Heart right ventricle (tissue), 16 donors: ENCODE measurements at regions not wholly inside any gene's neighbourhood (a gene's known extent, or its start where the extent isn't known, plus 50 kb on each side); places are given as distances from the start of the nearest gene placed in this dataset.

Experiments
- ATAC-seq, 8 donors: fragments of 200-7000 bp; cut with Tn5 transposase; one replicate each; pipeline ENCODE4 v1.9.1; 2020; ENCODE audit warnings: mild to moderate bottlenecking in 8 of 8, moderate library complexity in 8 of 8, moderate number of reproducible peaks in 1 of 8
- DNase-seq, 2 donors: peaks; one replicate each; pipeline ENCODE4 v3.0.0-alpha.2; 2020
- H3K27ac ChIP-seq, 10 donors: fragments of 200-600 bp; sonication (generic) in 2 of 10; one replicate each; pipeline versions ENCODE4 v1.5.0 to v1.8.0; 2020 to 2022; ENCODE audit warnings: mild to moderate bottlenecking in 3 of 10
- H3K27me3 ChIP-seq, 7 donors: fragments of 200-600 bp; one replicate each; pipeline ENCODE4 v1.8.0; 2021 to 2022; ENCODE audit warnings: mild to moderate bottlenecking in 2 of 7
- H3K36me3 ChIP-seq, 9 donors: fragments of 200-600 bp; sonication (generic) in 1 of 9; one replicate each; pipeline versions ENCODE4 v1.5.0 to v1.8.0; 2020 to 2022; ENCODE audit warnings: mild to moderate bottlenecking in 2 of 9
- H3K4me1 ChIP-seq, 9 donors: fragments of 200-600 bp; sonication (generic) in 1 of 9; one replicate each; pipeline versions ENCODE4 v1.5.0 to v1.8.0; 2020 to 2022; ENCODE audit warnings: mild to moderate bottlenecking in 4 of 9
- H3K4me3 ChIP-seq, 10 donors: fragments of 200-600 bp; sonication (generic) in 2 of 10; one replicate each; pipeline versions ENCODE4 v1.5.0 to v1.8.0; 2020 to 2022; ENCODE audit warnings: mild to moderate bottlenecking in 7 of 10, moderate library complexity in 2 of 10
- H3K9me3 ChIP-seq, 11 donors: fragments of 200-600 bp in 10 of 11; sonication (generic) in 2 of 11; one replicate each; pipeline versions ENCODE4 v1.5.0 to v1.8.0; 2013 to 2022; ENCODE audit warnings: mild to moderate bottlenecking in 2 of 11, control low read depth in 1 of 11, moderate library complexity in 1 of 11
- WGBS, 2 donors: extraction: QIAGEN DNeasy Blood & Tissue Kit; methylation state at CpG; one replicate each; pipeline ENCODE4 v1.1.7; 2013; ENCODE audit warnings: inconsistent platforms in 1 of 2; 5-methylcytosine and 5-hydroxymethylcytosine counted together
- intact Hi-C, 10 donors: fragments of 100-400 bp; cut with DNase I; formaldehyde crosslinking; loops; one replicate each; pipeline versions ENCODE4 v1.11.1 to v1.14.2; 2022
- TF ChIP-seq, protein P1 (sequence below), 9 donors: fragments of 200-600 bp; sonication (generic) in 2 of 9; IDR thresholded peaks; one replicate each; pipeline versions ENCODE4 v1.5.0 to v1.8.0; 2021 to 2022; ENCODE audit warnings: antibody characterized with exemption in 9 of 9, mild to moderate bottlenecking in 5 of 9, moderate library complexity in 1 of 9
- donor health status: Arrhythmogenic right ventricular cardiomyopathy.
- donor health status: ischemic (EF 13 %, LVEDD 7.1; RV severe dilation, severe dysfunction).
- donor health status: healthy with polysubstance abuse.
- donor health status: DM: no; HTN: yes; CAD: no.
- donor health status: DM: no; HTN: no; CAD: no.
- donor health status: ischemic (EF 25% LVEDD 6.9; RV normal size, moderate dysfunction).
- donor health status: ischemic (EF 25% LVEDD 5.7; RV mildly dilated, moderate dysfunction).
- donor health status: healthy.
- donor health status: DM: yes; HTN: yes; CAD: no.
- donor health status: Ischemic cardiomyopathy.
- donor health status: ischemic (EF 35%, LVEDD 5.7; RV mildly dilated, moderate dysfunction).
- donor health status: nonischemic (EF 11% LVEDD 7.7; RV severe dilation, severe dysfunction).
- donor health status: DM: yes; HTN: yes; CAD: no.
- donor health status: PGD.
- donor health status: ischemic (EF 29% LVEDD 5.4; RV normal size, mild dysfunction).
- donor health status: nonischemic (EF 23%, LVEDD 6.1; RV moderate dilation, normal function).

DNA sequence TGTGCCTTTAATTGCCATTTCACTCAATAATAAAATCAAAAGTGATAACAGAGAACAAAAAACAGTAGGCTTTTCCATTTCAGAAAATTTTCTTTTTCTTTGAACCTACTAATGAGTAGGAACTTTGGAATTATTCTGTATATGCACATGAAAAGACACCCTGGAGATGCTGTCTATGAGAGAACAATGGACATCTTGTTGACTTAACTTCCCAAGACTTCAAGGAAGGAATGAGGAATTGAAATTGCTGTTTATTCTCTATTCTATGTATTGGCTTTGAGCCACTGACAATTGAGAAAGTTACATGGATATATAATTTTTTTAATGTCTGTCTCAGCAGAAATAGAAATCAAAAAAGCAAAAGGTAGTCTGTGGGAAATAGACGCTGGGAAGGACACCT, 98.6 kb upstream of the PCSK2 start:
- ATAC-seq (no peak), DNase-seq (no peak)
- H3K9me3 ChIP-seq, result peaks cover 0 to 8% (median 0%) of the 10 kb centered on the region in 11 donors
- intact Hi-C loops, result no loop called here
- no peaks in the 10 kb centered on the region for H3K36me3 ChIP-seq
- H3K27ac ChIP-seq, result no peak overlapping the region
- no peaks in the 10 kb centered on the region for H3K4me1 ChIP-seq
- no peak overlapping the region for H3K4me3 ChIP-seq
- WGBS, 2 donors, result 72 to 82% methylated on average over 1 of the region's 1 CpG
- TF ChIP-seq, protein P1, sequence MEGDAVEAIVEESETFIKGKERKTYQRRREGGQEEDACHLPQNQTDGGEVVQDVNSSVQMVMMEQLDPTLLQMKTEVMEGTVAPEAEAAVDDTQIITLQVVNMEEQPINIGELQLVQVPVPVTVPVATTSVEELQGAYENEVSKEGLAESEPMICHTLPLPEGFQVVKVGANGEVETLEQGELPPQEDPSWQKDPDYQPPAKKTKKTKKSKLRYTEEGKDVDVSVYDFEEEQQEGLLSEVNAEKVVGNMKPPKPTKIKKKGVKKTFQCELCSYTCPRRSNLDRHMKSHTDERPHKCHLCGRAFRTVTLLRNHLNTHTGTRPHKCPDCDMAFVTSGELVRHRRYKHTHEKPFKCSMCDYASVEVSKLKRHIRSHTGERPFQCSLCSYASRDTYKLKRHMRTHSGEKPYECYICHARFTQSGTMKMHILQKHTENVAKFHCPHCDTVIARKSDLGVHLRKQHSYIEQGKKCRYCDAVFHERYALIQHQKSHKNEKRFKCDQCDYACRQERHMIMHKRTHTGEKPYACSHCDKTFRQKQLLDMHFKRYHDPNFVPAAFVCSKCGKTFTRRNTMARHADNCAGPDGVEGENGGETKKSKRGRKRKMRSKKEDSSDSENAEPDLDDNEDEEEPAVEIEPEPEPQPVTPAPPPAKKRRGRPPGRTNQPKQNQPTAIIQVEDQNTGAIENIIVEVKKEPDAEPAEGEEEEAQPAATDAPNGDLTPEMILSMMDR (IDR thresholded peaks at IDR 0.05), result no peak
- no peaks in the 10 kb centered on the region for H3K27me3 ChIP-seq

DNA sequence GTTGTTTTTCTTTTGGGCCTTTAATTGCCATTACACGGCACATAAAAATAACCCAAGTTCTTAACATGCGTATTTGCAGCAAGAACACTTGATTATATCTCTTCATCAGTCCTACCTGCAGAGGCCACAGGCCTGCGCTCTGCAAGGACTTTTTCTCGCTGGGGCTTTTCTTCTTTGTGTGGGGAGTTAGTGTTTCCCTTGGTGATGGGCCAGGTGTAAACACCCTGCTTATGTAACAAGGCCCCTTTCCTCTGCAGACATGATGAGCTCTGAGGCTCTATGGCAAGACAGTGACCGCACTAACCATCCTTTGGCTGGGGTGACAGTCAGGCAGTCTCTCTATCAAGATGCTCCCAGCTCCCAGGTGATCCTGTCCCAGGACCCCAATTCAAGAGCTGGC, 97.8 kb upstream of the PCSK2 start:
- intact Hi-C loops, result no loop called here
- Histone ChIP-seq H3K4me1 (no peaks in the 10 kb centered on the region), H3K27ac (no peak overlapping the region), H3K9me3 (peaks cover 0 to 8% (median 0%) of the 10 kb centered on the region in 11 donors), H3K36me3 (no peaks in the 10 kb centered on the region), H3K4me3 (no peak overlapping the region), H3K27me3 (no peaks in the 10 kb centered on the region)
- DNase-seq, result no peak
- no peak for ATAC-seq
- WGBS, 2 donors, result 78 to 83% methylated on average over 5 of the region's 5 CpGs
- TF ChIP-seq, protein P1 (IDR thresholded peaks at IDR 0.05), result no peak

DNA sequence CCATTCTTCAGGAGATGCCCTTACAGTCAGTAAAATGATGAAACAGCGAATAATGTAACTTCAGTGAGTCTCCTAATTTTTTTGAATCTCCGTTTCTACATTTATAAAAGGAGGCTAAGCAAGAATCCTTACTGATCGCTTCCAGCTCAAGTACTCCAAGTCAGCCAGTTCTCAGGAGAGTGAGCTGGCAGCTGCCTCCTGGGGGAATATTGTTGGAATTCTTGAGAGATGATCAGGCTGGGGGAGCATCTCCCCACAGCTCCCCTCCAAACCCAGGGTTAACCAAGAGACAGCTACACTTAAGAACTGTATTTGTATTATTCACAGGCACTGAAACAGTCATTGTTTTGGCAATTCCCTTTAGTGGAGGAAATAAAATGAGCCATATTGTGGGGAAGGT, 89.1 kb upstream of the PCSK2 start:
- intact Hi-C loops, result loop anchor here in 2 of 10 donors (10.0 kb wide), 2 partner anchors 57 to 63 kb away; no protein-coding TSS in a partner anchor
- Histone ChIP-seq H3K27ac (no peak overlapping the region), H3K9me3 (peaks cover 0 to 11% (median 0%) of the 10 kb centered on the region in 11 donors), H3K27me3 (peaks cover 0 to 3% (median 0%) of the 10 kb centered on the region in 7 donors), H3K4me3 (no peak overlapping the region), H3K36me3 (no peaks in the 10 kb centered on the region), H3K4me1 (no peaks in the 10 kb centered on the region)
- TF ChIP-seq, protein P1 (IDR thresholded peaks at IDR 0.05), result no peak
- no peak for DNase-seq
- no peak for ATAC-seq
- whole genome bisulfite sequencing, 2 donors, result 88 to 94% methylated on average over 3 of the region's 3 CpGs

DNA sequence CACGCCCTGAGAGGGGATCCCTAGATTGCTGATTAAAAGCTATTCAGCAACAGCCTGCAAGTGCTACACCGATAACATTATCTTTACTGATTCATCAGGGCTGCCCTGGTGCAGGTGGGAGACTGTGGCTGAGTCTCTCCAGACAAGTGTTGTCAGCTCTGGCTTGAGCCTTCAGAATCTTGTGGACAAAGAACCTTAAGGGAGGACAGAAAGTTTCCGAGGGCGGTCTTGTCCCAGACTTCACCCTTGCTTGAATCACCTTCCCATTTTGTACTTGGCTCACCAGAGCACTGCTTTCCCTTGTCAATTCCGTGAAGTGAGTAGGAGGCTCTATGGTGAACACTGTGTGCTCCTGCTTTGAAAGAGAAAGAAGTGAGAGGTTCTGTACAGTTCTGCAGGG, 88.6 kb upstream of the PCSK2 start:
- 54 to 60% methylated on average over 5 of the region's 5 CpGs for WGBS, 2 donors
- Histone ChIP-seq H3K27ac (no peak overlapping the region), H3K36me3 (no peaks in the 10 kb centered on the region), H3K4me3 (no peak overlapping the region), H3K27me3 (peaks cover 0 to 3% (median 0%) of the 10 kb centered on the region in 7 donors), H3K4me1 (no peaks in the 10 kb centered on the region), H3K9me3 (peaks cover 0 to 11% (median 0%) of the 10 kb centered on the region in 11 donors)
- no peak for ATAC-seq
- no peak for DNase-seq
- intact Hi-C loops, result loop anchor here in 2 of 10 donors (10.0 kb wide), 2 partner anchors 57 to 63 kb away; no protein-coding TSS in a partner anchor
- TF ChIP-seq, protein P1 (IDR thresholded peaks at IDR 0.05), result no peak
